CD4-positive, alpha-beta T cell (primary cell): ENCODE measurements at regions not wholly inside any gene's neighbourhood (a gene's known extent, or its start where the extent isn't known, plus 50 kb on each side); places are given as distances from the start of the nearest gene placed in this dataset.

ENCODE experiments used
- ATAC-seq: fragments of 200-7000 bp; cut with Tn5 transposase; one replicate; pipeline ENCODE4 v1.10.0; 2022; ENCODE audit warnings: mild to moderate bottlenecking; ENCODE audit not compliant: poor library complexity
- CTCF ChIA-PET: fragments of 350-600 bp; sonication (Branson Sonifier 250); formaldehyde crosslinking; loops from one replicate; lab custom pipeline; 2021; ENCODE audit warnings: antibody characterized with exemption, inconsistent platforms; lab: Charles Lee
- POLR2A ChIA-PET: fragments of 350-600 bp; sonication (Branson Sonifier 250); formaldehyde crosslinking; loops from one replicate; lab custom pipeline; 2021; ENCODE audit warnings: antibody characterized with exemption, inconsistent platforms; lab: Charles Lee
- DNase-seq, 14 experiments: peaks; one replicate each; pipeline ENCODE4 v3.0.0-alpha.2; 2013 to 2020; ENCODE audit warnings: mixed read lengths in 2 of 14
- H3K27ac ChIP-seq, 2 donors: one replicate each; pipeline versions ENCODE4 v1.5.1 to v1.7.0; 2013; ENCODE audit warnings: low read length in 2 of 2, low read depth in 1 of 2, mild to moderate bottlenecking in 1 of 2
- H3K27me3 ChIP-seq, 2 experiments: 1 replicate in 1 of 2; 2 replicates in 1 of 2; pipeline versions ENCODE4 v1.6.1 to v1.7.0; 2013; ENCODE audit warnings: low read length in 2 of 2, control low read depth in 1 of 2, mild to moderate bottlenecking in 1 of 2, moderate library complexity in 1 of 2; ENCODE audit not compliant: insufficient read depth in 2 of 2, control insufficient read depth in 1 of 2
- H3K36me3 ChIP-seq: one replicate; pipeline ENCODE4 v1.6.1; 2013; ENCODE audit warnings: low read length, control low read depth; ENCODE audit not compliant: insufficient read depth
- H3K4me1 ChIP-seq: one replicate; pipeline ENCODE4 v1.6.1; 2013; ENCODE audit warnings: low read length, control low read depth; ENCODE audit not compliant: insufficient read depth
- H3K4me3 ChIP-seq: one replicate; pipeline ENCODE4 v1.5.1; 2013; ENCODE audit warnings: mild to moderate bottlenecking, low read length, moderate library complexity
- H3K9me3 ChIP-seq, 2 experiments: 1 replicate in 1 of 2; 2 replicates in 1 of 2; pipeline versions ENCODE4 v1.6.1 to v1.7.0; 2013; ENCODE audit warnings: low read length in 2 of 2, mild to moderate bottlenecking in 2 of 2, control low read depth in 1 of 2, moderate library complexity in 1 of 2; ENCODE audit not compliant: control insufficient read depth in 1 of 2, insufficient read depth in 1 of 2
- H3K27ac Mint-ChIP-seq: one replicate; pipeline ENCODE4 v1.8.0; 2020; ENCODE audit warnings: mixed read lengths
- H3K27me3 Mint-ChIP-seq: one replicate; pipeline ENCODE4 v1.8.0; 2021; ENCODE audit warnings: mixed read lengths
- H3K36me3 Mint-ChIP-seq: one replicate; pipeline ENCODE4 v1.8.0; 2021; ENCODE audit warnings: low read depth, mixed read lengths
- H3K4me1 Mint-ChIP-seq: one replicate; pipeline ENCODE4 v1.8.0; 2021; ENCODE audit warnings: low read depth, mixed read lengths
- H3K4me3 Mint-ChIP-seq: one replicate; pipeline ENCODE4 v1.8.0; 2020; ENCODE audit warnings: mild to moderate bottlenecking, mixed read lengths
- H3K9me3 Mint-ChIP-seq: one replicate; pipeline ENCODE4 v1.8.0; 2020; ENCODE audit warnings: mixed read lengths
- CTCF ChIP-seq: fragments of 200-600 bp; IDR thresholded peaks from one replicate; pipeline ENCODE4 v1.8.0; 2022; ENCODE audit warnings: antibody characterized with exemption, mild to moderate bottlenecking
- intact Hi-C, 2 experiments: fragments of 100-400 bp; cut with DNase I in 1 of 2; cut with micrococcal nuclease in 1 of 2; formaldehyde crosslinking; loops; one replicate each; pipeline versions ENCODE4 v1.15.1 to v1.9.0; 2023 to 2025; cut with DNase I, micrococcal nuclease

GRCh38 chr9:108400297-108400696 is 455.5 kb downstream of the ACTL7B start:
- POLR2A ChIA-PET = no interaction called here
- Mint-ChIP-seq H3K4me3 (no peak overlapping the region), H3K27me3 (no peaks in the 10 kb centered on the region)

GRCh38 chr9:108399851-108400250 is 455.9 kb downstream of the ACTL7B start:
- peaks cover 0 to under 1% of the 10 kb centered on the region in 2 experiments for H3K9me3 ChIP-seq
- no peak overlapping the region for H3K27ac ChIP-seq
- TF ChIP-seq CTCF = no peak
- Mint-ChIP-seq H3K27me3 (no peaks in the 10 kb centered on the region), H3K4me3 (no peak overlapping the region), H3K4me1 (no peaks in the 10 kb centered on the region), H3K27ac (no peak overlapping the region), H3K9me3 (peaks cover 4% of the 10 kb centered on the region), H3K36me3 (no peaks in the 10 kb centered on the region)
- no peak for ATAC-seq
- no peaks in the 10 kb centered on the region for H3K4me1 ChIP-seq
- ChIA-PET CTCF (no interaction called here), POLR2A (no interaction called here)
- H3K36me3 ChIP-seq = no peaks in the 10 kb centered on the region
- no peak overlapping the region for H3K4me3 ChIP-seq
- intact Hi-C loops = no loop called here
- DNase-seq = no peak
- H3K27me3 ChIP-seq = no peaks in the 10 kb centered on the region

More at GRCh38 chr9:108400297-108400696, 455.5 kb downstream of the ACTL7B start:
- Mint-ChIP-seq H3K9me3 (peaks cover 4% of the 10 kb centered on the region), H3K36me3 (no peaks in the 10 kb centered on the region), H3K27ac (no peak overlapping the region), H3K4me1 (no peaks in the 10 kb centered on the region)
- intact Hi-C loops = no loop called here
- Histone ChIP-seq H3K9me3 (no peaks in the 10 kb centered on the region), H3K4me3 (no peak overlapping the region), H3K27ac (no peak overlapping the region), H3K27me3 (no peaks in the 10 kb centered on the region), H3K36me3 (no peaks in the 10 kb centered on the region), H3K4me1 (no peaks in the 10 kb centered on the region)
- no peak for ATAC-seq
- TF ChIP-seq CTCF = no peak
- CTCF ChIA-PET = no interaction called here
- DNase-seq = no peak

GRCh38 chr9:108397286-108397685 is 458.5 kb downstream of the ACTL7B start:
- CTCF ChIA-PET = no interaction called here

More at GRCh38 chr9:108397286-108397685, 458.5 kb downstream of the ACTL7B start:
- Histone ChIP-seq H3K27me3 (no peaks in the 10 kb centered on the region), H3K4me3 (no peak overlapping the region), H3K27ac (no peak overlapping the region), H3K4me1 (no peaks in the 10 kb centered on the region), H3K9me3 (peaks cover 0 to 15% of the 10 kb centered on the region in 2 experiments), H3K36me3 (no peaks in the 10 kb centered on the region)
- Mint-ChIP-seq H3K9me3 (peaks cover 4% of the 10 kb centered on the region), H3K27ac (no peak overlapping the region), H3K4me1 (no peaks in the 10 kb centered on the region), H3K4me3 (no peak overlapping the region), H3K36me3 (no peaks in the 10 kb centered on the region), H3K27me3 (no peaks in the 10 kb centered on the region)
- ATAC-seq (no peak), DNase-seq (no peak)
- intact Hi-C loops = no loop called here
- TF ChIP-seq CTCF = no peak
- POLR2A ChIA-PET = no interaction called here
